Endothelial cell of umbilical vein (primary cell): ENCODE measurements at regions not wholly inside any gene's neighbourhood (a gene's known extent, or its start where the extent isn't known, plus 50 kb on each side); places are given as distances from the start of the nearest gene placed in this dataset.

Source experiments
- BruUV-seq: library from RNA; stranded (reverse); fragments of 400-500 nt; replicated peaks from 2 replicates; lab custom pipeline; 2021; lab: Mats Ljungman, UMichigan
- CTCF ChIA-PET: fragments of 300-600, 350-600 bp; sonication (Branson Sonifier 250); formaldehyde crosslinking; loops from one replicate; lab custom pipeline; 2021; ENCODE audit warnings: antibody characterized with exemption, inconsistent platforms; lab: Charles Lee
- POLR2A ChIA-PET: fragments of 300-600, 350-600 bp; sonication (Branson Sonifier 250); formaldehyde crosslinking; loops from one replicate; lab custom pipeline; 2021; ENCODE audit warnings: antibody characterized with exemption, inconsistent platforms; lab: Charles Lee
- DNase-seq: peaks from one replicate; pipeline ENCODE4 v3.0.0-alpha.2; 2011; ENCODE audit warnings: low read depth, low spot score
- FAIRE-seq: peaks from 2 replicates; lab custom pipeline; 2011; peaks lifted over from hg19 to GRCh38; lab: Jason Lieb, UNC
- H2AFZ ChIP-seq: 2 replicates; pipeline ENCODE4 v1.6.0; 2012; ENCODE audit warnings: low read depth, low read length, control low read depth, inconsistent platforms
- H3K27ac ChIP-seq: 2 replicates; pipeline ENCODE4 v1.5.1; 2011; ENCODE audit warnings: low read depth, mild to moderate bottlenecking, control low read depth, low read length, moderate library complexity; ENCODE audit not compliant: insufficient read depth
- H3K27me3 ChIP-seq, 2 experiments: 2 replicates each; pipeline versions ENCODE4 v1.6.0 to v1.6.1; 2011; ENCODE audit warnings: low read length in 2 of 2, mixed read lengths in 1 of 2; ENCODE audit not compliant: control insufficient read depth in 2 of 2, insufficient read depth in 2 of 2
- H3K36me3 ChIP-seq, 2 experiments: 2 replicates in 1 of 2; 3 replicates in 1 of 2; pipeline ENCODE4 v1.5.1; 2011; ENCODE audit warnings: low read length in 2 of 2, mild to moderate bottlenecking in 1 of 2, moderate library complexity in 1 of 2; ENCODE audit not compliant: control insufficient read depth in 2 of 2, insufficient read depth in 2 of 2; ENCODE audit errors: extremely low read depth in 1 of 2
- H3K4me1 ChIP-seq: 3 replicates; pipeline ENCODE4 v1.5.1; 2011; ENCODE audit warnings: mild to moderate bottlenecking, low read length; ENCODE audit not compliant: control insufficient read depth, insufficient read depth; ENCODE audit errors: extremely low read depth
- H3K4me2 ChIP-seq: 2 replicates; pipeline ENCODE4 v1.6.1; 2011; ENCODE audit warnings: low read length, control low read depth, mixed read lengths; ENCODE audit not compliant: insufficient read depth
- H3K4me3 ChIP-seq, 3 experiments: fragments of 200-600 bp in 1 of 3; sonication (generic), shearing (Covaris generic) in 1 of 3; replicated peaks in 1 of 3; 2 replicates each; pipeline ENCODE4 v1.5.1; 2011 to 2016; ENCODE audit warnings: control low read depth in 3 of 3, low read length in 3 of 3, mild to moderate bottlenecking in 2 of 3, inconsistent platforms in 1 of 3, low read depth in 1 of 3, moderate library complexity in 1 of 3; ENCODE audit not compliant: insufficient read depth in 1 of 3
- H3K79me2 ChIP-seq: 2 replicates; pipeline ENCODE4 v1.6.0; 2012; ENCODE audit warnings: low read length, inconsistent platforms; ENCODE audit not compliant: control insufficient read depth, insufficient read depth
- H3K9ac ChIP-seq: replicated peaks from 2 replicates; pipeline ENCODE3; 2011; ENCODE audit warnings: low read length, control low read depth; ENCODE audit not compliant: insufficient read depth; ENCODE audit errors: extremely low read depth
- H3K9me1 ChIP-seq: replicated peaks from 3 replicates; pipeline ENCODE4 v1.6.0; 2011; ENCODE audit warnings: mild to moderate bottlenecking, low read length; ENCODE audit not compliant: control insufficient read depth, insufficient read depth; ENCODE audit errors: extremely low read depth
- H3K9me3 ChIP-seq: replicated peaks from 2 replicates; pipeline ENCODE4 v1.5.1; 2012; ENCODE audit warnings: low read length, inconsistent platforms; ENCODE audit not compliant: control insufficient read depth, insufficient read depth
- H4K20me1 ChIP-seq: replicated peaks from 2 replicates; pipeline ENCODE3; 2011; ENCODE audit warnings: mild to moderate bottlenecking, low read length; ENCODE audit not compliant: control insufficient read depth, insufficient read depth; ENCODE audit errors: extremely low read depth
- CTCF ChIP-seq, 2 donors: IDR thresholded peaks; 1 replicate in 1 of 2; 2 replicates in 1 of 2; pipeline ENCODE4 v1.5.1; 2011; ENCODE audit warnings: low read length in 2 of 2, mild to moderate bottlenecking in 2 of 2, moderate library complexity in 2 of 2, control low read depth in 1 of 2, inconsistent platforms in 1 of 2, low read depth in 1 of 2; ENCODE audit not compliant: insufficient read depth in 1 of 2; ENCODE audit errors: extremely low read depth in 1 of 2
- EZH2 ChIP-seq: IDR thresholded peaks from 2 replicates; pipeline ENCODE4 v1.6.1; 2012; ENCODE audit warnings: borderline replicate concordance, low read depth, mild to moderate bottlenecking, moderate library complexity, low read length, inconsistent platforms; ENCODE audit not compliant: severe bottlenecking
- FOS ChIP-seq: IDR thresholded peaks from 2 replicates; pipeline ENCODE4 v1.6.1; 2011; ENCODE audit warnings: mild to moderate bottlenecking, low read length, moderate library complexity, borderline replicate concordance; ENCODE audit not compliant: insufficient read depth
- GATA2 ChIP-seq: IDR thresholded peaks from 2 replicates; pipeline ENCODE4 v1.7.0; 2011; ENCODE audit warnings: low read depth, mild to moderate bottlenecking, moderate library complexity, mixed read lengths, low read length; ENCODE audit not compliant: insufficient read length, insufficient read depth
- JUN ChIP-seq: IDR thresholded peaks from 2 replicates; pipeline ENCODE4 v1.6.1; 2011; ENCODE audit warnings: borderline replicate concordance, low read depth; ENCODE audit not compliant: insufficient read length, insufficient read depth
- MAX ChIP-seq: IDR thresholded peaks from 2 replicates; pipeline ENCODE4 v1.6.1; 2011; ENCODE audit not compliant: insufficient read depth, insufficient read length
- MYC ChIP-seq: IDR thresholded peaks from one replicate; pipeline ENCODE4 v1.6.1; 2011; ENCODE audit warnings: mild to moderate bottlenecking, low read depth, low read length
- POLR2A ChIP-seq: IDR thresholded peaks from 2 replicates; pipeline ENCODE4 v1.6.1; 2012; ENCODE audit warnings: low read depth, mild to moderate bottlenecking, control low read depth, low read length
- POLR2AphosphoS5 ChIP-seq: IDR thresholded peaks from 2 replicates; pipeline ENCODE4 v1.6.1; 2012; ENCODE audit warnings: low read depth, mild to moderate bottlenecking, control low read depth, low read length, moderate library complexity; ENCODE audit not compliant: insufficient read depth
- dilution Hi-C: fragments of 300-500 bp; cut with MboI; formaldehyde crosslinking; loops from one replicate; pipeline ENCODE4 v1.15.0; 2019; ENCODE audit warnings: low sequenced_read_pairs; ENCODE audit not compliant: extremely low pct_ligation_motif_present
- intact Hi-C: fragments of 100-400 bp; cut with micrococcal nuclease; formaldehyde crosslinking; loops from one replicate; pipeline ENCODE4 v1.10.0; 2022

- no peak overlapping the region for H3K9ac ChIP-seq
- H4K20me1 ChIP-seq, result no peaks in the 10 kb centered on the region
- DNase-seq (no peak), FAIRE-seq (no peak)
- no peak overlapping the region for H3K27ac ChIP-seq
- H3K36me3 ChIP-seq, result no peaks in the 10 kb centered on the region
- no TSS peak for BruUV-seq
- TF ChIP-seq MAX (no peak), POLR2AphosphoS5 (no peak), JUN (no peak), GATA2 (no peak), EZH2 (no peak), POLR2A (no peak), MYC (no peak), FOS (no peak), CTCF (IDR thresholded peaks at IDR 0.05; ENCODE audit: extremely low read depth in 1 of 2, insufficient read depth in 1 of 2, low read depth in 1 of 2, low read length in 2 of 2) (no peak)
- H2AFZ ChIP-seq, result no peak overlapping the region
- no peaks in the 10 kb centered on the region for H3K4me1 ChIP-seq
- H3K4me2 ChIP-seq, result no peak overlapping the region
- ChIA-PET CTCF (no interaction called here), POLR2A (no interaction called here)
- H3K9me1 ChIP-seq, result no peaks in the 10 kb centered on the region
- H3K9me3 ChIP-seq, result no peaks in the 10 kb centered on the region
- no peaks in the 10 kb centered on the region for H3K27me3 ChIP-seq
- H3K79me2 ChIP-seq, result no peaks in the 10 kb centered on the region
- no peak overlapping the region for H3K4me3 ChIP-seq
- dilution Hi-C loops, result no loop called here
- intact Hi-C loops, result no loop called here
These were observed 189.0 kb upstream of the ASCC3 start for GRCh38 chr6:101070044-101070608.
